ENCODE measurements at regions not wholly inside any gene's neighbourhood (a gene's known extent, or its start where the extent isn't known, plus 50 kb on each side); places are given as distances from the start of the nearest gene placed in this dataset.

DNA sequence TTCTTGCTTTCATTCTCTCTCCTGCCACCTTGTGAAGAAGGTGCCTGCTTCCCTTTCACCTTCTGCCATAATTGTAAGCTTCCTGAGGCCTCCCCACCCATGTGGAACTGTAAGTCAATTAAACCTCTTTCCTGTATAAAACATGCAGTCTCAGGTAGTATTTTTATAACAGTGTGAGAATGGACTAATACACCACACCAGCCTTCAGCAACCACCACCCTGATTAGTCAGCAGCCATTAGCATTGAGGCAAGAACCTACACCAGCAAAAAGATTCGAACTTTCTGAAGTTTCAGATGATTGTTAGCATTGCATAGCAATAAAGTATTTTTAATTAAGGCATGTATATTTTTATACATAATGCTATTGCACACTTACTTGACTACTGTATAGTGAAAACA lies 980.2 kb downstream of the EFNA5 start (continued):
- no peak for TF ChIP-seq CTCF (IDR thresholded peaks at IDR 0.05 in 2 of 3, conservative IDR thresholded peaks at IDR 0.05 in 1 of 3; ENCODE audit: borderline replicate concordance in 1 of 3, insufficient read depth in 1 of 3, low read depth in 2 of 3, low read length in 2 of 3)
- no peak for TF ChIP-seq CEBPB (IDR thresholded peaks at IDR 0.05; ENCODE audit: low read depth)
- no peak for TF ChIP-seq ZNF274 (IDR thresholded peaks at IDR 0.05; ENCODE audit: low read depth, low read length)
- no peak for TF ChIP-seq EZH2phosphoT487 (IDR thresholded peaks at IDR 0.05; ENCODE audit: borderline replicate concordance)
- TF ChIP-seq, protein P1, sequence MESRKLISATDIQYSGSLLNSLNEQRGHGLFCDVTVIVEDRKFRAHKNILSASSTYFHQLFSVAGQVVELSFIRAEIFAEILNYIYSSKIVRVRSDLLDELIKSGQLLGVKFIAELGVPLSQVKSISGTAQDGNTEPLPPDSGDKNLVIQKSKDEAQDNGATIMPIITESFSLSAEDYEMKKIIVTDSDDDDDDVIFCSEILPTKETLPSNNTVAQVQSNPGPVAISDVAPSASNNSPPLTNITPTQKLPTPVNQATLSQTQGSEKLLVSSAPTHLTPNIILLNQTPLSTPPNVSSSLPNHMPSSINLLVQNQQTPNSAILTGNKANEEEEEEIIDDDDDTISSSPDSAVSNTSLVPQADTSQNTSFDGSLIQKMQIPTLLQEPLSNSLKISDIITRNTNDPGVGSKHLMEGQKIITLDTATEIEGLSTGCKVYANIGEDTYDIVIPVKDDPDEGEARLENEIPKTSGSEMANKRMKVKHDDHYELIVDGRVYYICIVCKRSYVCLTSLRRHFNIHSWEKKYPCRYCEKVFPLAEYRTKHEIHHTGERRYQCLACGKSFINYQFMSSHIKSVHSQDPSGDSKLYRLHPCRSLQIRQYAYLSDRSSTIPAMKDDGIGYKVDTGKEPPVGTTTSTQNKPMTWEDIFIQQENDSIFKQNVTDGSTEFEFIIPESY (IDR thresholded peaks at IDR 0.05; ENCODE audit: extremely low read depth, insufficient replicate concordance, low read length) = no peak
- no peak for TF ChIP-seq POLR2AphosphoS5 (IDR thresholded peaks at IDR 0.05; ENCODE audit: low read depth, low read length)
- TF ChIP-seq EGR1 (IDR thresholded peaks at IDR 0.05; ENCODE audit: low read depth) = no peak
- no peak for TF ChIP-seq SIN3A (IDR thresholded peaks at IDR 0.05; ENCODE audit: low read depth)
- TF ChIP-seq ZFX (IDR thresholded peaks at IDR 0.05) = no peak

GRCh38 chr5:106680330-106680729 lies 990.4 kb downstream of the EFNA5 start:
- no peak overlapping the region for H3K4me2 ChIP-seq (ENCODE audit: low read length)
- no peaks in the 10 kb centered on the region for H3K79me2 ChIP-seq (ENCODE audit: insufficient read depth, low read length)
- DNase-seq (ENCODE audit: low read depth, low spot score) (no peak), ATAC-seq (no peak)
- no TSS peak for BruUV-seq (replicated peaks)
- no peak overlapping the region for H3K9ac ChIP-seq (ENCODE audit: low read length)
- intact Hi-C loops (cut with micrococcal nuclease) = no loop called here
- H3K4me3 ChIP-seq (replicated peaks in 1 of 2; ENCODE audit: low read depth in 1 of 2, low read length in 2 of 2) = no peak overlapping the region
- no peaks in the 10 kb centered on the region for H3K36me3 ChIP-seq (ENCODE audit: control insufficient read depth in 1 of 2, insufficient read depth in 2 of 2, low read length in 2 of 2)
- POLR2A ChIA-PET = no interaction called here
- H3K9me3 ChIP-seq (ENCODE audit: control insufficient read depth in 1 of 2, insufficient read depth in 1 of 2, low read depth in 1 of 2, low read length in 2 of 2) = no peaks in the 10 kb centered on the region
- no peaks in the 10 kb centered on the region for H3K27me3 ChIP-seq (ENCODE audit: insufficient read depth, low read length)
- RAD21 ChIA-PET (ENCODE audit: low non-redundant PET in 1 of 2, low total read pairs in 2 of 2, uncharacterized antibody in 2 of 2, unreplicated experiment in 2 of 2) = no interaction called here
- no peaks in the 10 kb centered on the region for H3K9me2 ChIP-seq (ENCODE audit: insufficient read depth)
- no peaks in the 10 kb centered on the region for H4K20me1 ChIP-seq (ENCODE audit: insufficient read depth)
- no peaks in the 10 kb centered on the region for H3K4me1 ChIP-seq (ENCODE audit: control insufficient read depth in 1 of 2, insufficient read depth in 2 of 2, low read length in 2 of 2)
- H3K27ac ChIP-seq (ENCODE audit: low read depth, low read length) = no peak overlapping the region
- no peak overlapping the region for H2AFZ ChIP-seq (ENCODE audit: low read depth, low read length, poor library complexity, severe bottlenecking)
- CTCF ChIA-PET = interaction anchor here (1.6 kb wide), 1 partner anchor 19 kb away, joined by 4 read pairs; no protein-coding TSS in a partner anchor
- TF ChIP-seq POLR2A (IDR thresholded peaks at IDR 0.05; ENCODE audit: borderline replicate concordance, extremely low read depth, insufficient read depth, insufficient read length) = no peak
- TF ChIP-seq ELF1 (IDR thresholded peaks at IDR 0.05; ENCODE audit: borderline replicate concordance, low read depth) = no peak
- TF ChIP-seq, protein P2, sequence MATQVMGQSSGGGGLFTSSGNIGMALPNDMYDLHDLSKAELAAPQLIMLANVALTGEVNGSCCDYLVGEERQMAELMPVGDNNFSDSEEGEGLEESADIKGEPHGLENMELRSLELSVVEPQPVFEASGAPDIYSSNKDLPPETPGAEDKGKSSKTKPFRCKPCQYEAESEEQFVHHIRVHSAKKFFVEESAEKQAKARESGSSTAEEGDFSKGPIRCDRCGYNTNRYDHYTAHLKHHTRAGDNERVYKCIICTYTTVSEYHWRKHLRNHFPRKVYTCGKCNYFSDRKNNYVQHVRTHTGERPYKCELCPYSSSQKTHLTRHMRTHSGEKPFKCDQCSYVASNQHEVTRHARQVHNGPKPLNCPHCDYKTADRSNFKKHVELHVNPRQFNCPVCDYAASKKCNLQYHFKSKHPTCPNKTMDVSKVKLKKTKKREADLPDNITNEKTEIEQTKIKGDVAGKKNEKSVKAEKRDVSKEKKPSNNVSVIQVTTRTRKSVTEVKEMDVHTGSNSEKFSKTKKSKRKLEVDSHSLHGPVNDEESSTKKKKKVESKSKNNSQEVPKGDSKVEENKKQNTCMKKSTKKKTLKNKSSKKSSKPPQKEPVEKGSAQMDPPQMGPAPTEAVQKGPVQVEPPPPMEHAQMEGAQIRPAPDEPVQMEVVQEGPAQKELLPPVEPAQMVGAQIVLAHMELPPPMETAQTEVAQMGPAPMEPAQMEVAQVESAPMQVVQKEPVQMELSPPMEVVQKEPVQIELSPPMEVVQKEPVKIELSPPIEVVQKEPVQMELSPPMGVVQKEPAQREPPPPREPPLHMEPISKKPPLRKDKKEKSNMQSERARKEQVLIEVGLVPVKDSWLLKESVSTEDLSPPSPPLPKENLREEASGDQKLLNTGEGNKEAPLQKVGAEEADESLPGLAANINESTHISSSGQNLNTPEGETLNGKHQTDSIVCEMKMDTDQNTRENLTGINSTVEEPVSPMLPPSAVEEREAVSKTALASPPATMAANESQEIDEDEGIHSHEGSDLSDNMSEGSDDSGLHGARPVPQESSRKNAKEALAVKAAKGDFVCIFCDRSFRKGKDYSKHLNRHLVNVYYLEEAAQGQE (IDR thresholded peaks at IDR 0.05; ENCODE audit: low read depth) = no peak
- TF ChIP-seq TCF7L2 (IDR thresholded peaks at IDR 0.05; ENCODE audit: borderline replicate concordance, extremely low read depth, insufficient read depth, insufficient read length) = no peak
- no peak for TF ChIP-seq JUND (IDR thresholded peaks at IDR 0.05)
- no peak for TF ChIP-seq SP1 (IDR thresholded peaks at IDR 0.05; ENCODE audit: low read depth)
- TF ChIP-seq YY1 (IDR thresholded peaks at IDR 0.05; ENCODE audit: extremely low read depth, insufficient replicate concordance, low read depth, low read length) = no peak
- TF ChIP-seq FOSL1 (IDR thresholded peaks at IDR 0.05; ENCODE audit: low read depth) = no peak
- TF ChIP-seq CBX3 (IDR thresholded peaks at IDR 0.05; ENCODE audit: low read depth) = no peak
- TF ChIP-seq POLR2AphosphoS5 (IDR thresholded peaks at IDR 0.05; ENCODE audit: low read depth, low read length) = no peak
- no peak for TF ChIP-seq EZH2phosphoT487 (IDR thresholded peaks at IDR 0.05; ENCODE audit: borderline replicate concordance)
- TF ChIP-seq SRF (IDR thresholded peaks at IDR 0.05; ENCODE audit: low read depth) = no peak
- TF ChIP-seq EGR1 (IDR thresholded peaks at IDR 0.05; ENCODE audit: low read depth) = no peak
- TF ChIP-seq ZNF274 (IDR thresholded peaks at IDR 0.05; ENCODE audit: low read depth, low read length) = no peak
- TF ChIP-seq, protein P3, sequence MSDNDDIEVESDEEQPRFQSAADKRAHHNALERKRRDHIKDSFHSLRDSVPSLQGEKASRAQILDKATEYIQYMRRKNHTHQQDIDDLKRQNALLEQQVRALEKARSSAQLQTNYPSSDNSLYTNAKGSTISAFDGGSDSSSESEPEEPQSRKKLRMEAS (IDR thresholded peaks at IDR 0.05) = no peak

Measured in HCT116 (cell line).